GM18519 (cell line): ENCODE measurements at regions not wholly inside any gene's neighbourhood (a gene's known extent, or its start where the extent isn't known, plus 50 kb on each side); places are given as distances from the start of the nearest gene placed in this dataset.
"Not testable (repeated sequence)": the region's sequence is repeated elsewhere in the genome, so short reads cannot be mapped to it uniquely, and the experiment has no call there.

Experiments
- ATAC-seq: cut with Tn5 transposase; IDR thresholded peaks from one replicate; pipeline ENCODE4 v1.9.1; 2021; ENCODE audit warnings: mild to moderate bottlenecking, moderate library complexity; ENCODE audit not compliant: unreplicated experiment, low FRiP score

GRCh38 chr12:105423237-105423636 is 92.7 kb downstream of the C12orf75 start:
- no peak for ATAC-seq

- ATAC-seq: no peak
Observed at GRCh38 chr12:105423921-105424320, 93.4 kb downstream of the C12orf75 start.

DNA sequence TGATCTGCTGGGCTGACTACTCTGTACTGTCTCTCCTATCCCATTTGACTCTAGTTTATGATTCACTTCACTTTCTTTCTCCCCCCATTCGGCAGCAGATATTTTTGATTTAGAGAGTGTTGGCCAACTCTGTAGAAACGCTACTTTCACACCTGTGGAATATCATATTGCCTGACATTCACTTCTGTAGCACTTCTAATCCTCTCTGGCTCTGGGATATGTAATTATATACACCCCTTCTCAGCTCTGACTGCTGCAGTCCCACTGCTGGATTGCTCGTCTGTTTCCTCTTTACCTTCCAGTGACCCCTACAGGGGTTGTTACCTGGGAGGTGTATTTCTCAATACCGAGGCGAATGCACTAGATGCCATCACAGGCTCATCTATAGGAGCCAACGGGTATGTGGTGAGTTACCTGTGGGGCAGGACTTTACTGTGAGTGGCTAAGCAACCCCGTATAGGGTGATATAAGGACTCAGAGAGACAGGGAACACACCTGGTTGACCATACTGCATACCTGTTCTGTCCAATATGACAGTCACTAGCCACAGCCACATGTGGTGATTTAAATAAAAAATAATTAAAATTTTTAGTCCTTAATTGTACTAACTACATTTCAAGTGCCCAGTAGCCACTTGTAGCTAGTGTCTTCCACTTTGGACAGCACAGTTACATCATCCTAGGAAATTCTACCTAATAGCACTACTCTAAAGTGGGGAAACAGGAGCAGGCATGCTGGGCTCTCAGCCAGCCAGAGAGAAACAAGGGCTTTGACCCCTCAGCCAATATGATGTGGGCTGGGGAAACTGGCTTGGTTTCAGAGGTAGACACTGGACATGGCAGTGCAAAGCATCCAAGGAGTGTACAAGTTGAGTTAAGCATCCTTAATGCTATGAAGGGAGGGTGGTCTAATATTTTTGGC is 95.0 kb downstream of the C12orf75 start:
- ATAC-seq: no peak

DNA sequence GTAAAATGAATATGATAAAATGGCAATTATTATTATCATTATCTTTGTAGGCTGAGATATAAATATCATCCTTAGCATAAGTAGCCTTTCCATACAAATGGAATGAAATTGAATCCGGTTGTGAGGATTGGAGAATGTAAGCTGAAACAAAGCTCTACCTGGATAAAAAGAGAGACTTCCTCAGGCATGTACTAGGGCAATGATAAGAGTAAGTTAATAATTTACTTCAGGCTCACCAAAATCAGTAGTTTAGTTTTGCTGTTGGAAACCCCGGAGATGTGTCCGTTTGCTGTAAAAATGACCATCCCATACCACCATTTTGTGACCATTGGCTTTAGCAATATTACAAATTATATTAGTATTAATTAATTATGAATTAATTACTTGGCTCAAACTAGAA is 96.3 kb downstream of the C12orf75 start:
- ATAC-seq: no peak

- ATAC-seq: no peak
Observed at GRCh38 chr12:105427883-105428282, 97.4 kb downstream of the C12orf75 start.

DNA sequence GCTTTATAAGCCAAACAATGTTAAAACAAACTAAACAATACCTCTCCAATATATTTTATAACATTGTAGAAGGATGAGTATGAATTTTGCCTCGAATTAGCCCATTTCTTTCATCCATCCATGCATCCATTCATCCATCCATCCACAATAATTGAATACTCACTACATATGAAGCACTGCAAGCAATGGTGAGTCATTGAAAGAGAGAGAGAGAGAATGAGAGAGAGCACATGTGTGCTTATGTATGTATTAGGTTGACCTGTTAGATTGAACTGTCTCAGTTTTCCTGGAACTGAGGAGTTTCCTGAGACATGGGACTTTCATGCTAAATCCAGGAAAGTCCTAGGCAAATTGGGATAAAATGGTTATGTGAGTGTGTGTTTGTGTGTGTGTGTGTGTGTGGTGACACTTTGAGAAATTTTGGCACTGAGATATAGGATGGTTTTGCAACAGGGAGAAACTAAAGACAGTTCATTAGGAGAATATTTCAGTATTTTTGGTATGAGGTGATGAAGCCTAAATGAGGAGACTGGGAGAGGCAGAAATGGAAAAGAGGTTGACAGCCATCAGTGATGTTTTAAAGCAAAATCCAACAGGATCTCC is 98.4 kb downstream of the C12orf75 start:
- no peak for ATAC-seq

DNA sequence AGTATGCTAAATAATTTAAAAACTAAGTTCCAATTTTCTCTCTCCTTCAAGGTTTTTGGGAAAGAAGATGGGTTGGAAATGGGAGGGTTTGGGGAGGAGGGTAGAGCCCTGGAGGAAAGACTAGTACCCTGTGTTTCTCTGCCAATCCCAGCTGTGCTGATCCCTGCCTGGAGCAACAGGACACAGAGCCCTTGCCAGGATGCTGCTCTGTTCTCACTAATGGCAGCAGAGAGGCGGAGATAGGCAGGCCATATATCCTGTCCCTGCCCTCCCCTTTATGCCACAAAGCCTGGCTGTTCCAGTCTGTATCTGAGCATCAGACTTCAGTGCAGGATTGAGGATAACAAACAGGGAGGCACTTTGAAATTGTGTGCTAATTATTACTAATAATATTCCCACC is 99.0 kb downstream of the C12orf75 start:
- no peak for ATAC-seq

DNA sequence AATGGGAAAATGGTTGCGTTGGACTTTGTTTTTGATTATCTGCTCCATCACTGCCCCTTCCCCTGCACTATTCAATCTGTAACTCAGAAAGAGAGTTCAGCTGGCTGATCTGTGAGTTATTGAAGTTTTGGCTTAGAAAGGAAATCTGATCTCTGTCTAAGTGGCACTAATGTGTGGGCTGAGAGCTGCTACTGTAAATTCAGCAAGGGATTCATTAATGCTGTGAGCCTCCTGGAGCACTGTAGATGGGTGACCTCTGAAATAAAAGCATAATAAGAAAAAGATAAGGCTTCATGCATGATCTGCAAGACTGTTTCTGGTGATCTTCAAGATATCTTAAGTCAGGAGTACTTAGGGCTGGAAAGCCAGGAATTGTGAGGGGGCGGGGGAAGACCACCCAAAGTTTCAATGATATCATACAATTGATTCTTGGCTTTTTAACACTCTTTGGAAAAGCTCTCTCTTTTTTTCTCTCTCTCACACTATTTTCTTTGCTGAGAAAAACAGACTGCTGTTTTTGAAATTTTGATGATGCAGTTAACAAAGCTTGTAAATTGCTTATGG is 101.1 kb downstream of the C12orf75 start:
- ATAC-seq: no peak

- no peak for ATAC-seq
Observed at GRCh38 chr12:105433804-105434203, 103.3 kb downstream of the C12orf75 start.

DNA sequence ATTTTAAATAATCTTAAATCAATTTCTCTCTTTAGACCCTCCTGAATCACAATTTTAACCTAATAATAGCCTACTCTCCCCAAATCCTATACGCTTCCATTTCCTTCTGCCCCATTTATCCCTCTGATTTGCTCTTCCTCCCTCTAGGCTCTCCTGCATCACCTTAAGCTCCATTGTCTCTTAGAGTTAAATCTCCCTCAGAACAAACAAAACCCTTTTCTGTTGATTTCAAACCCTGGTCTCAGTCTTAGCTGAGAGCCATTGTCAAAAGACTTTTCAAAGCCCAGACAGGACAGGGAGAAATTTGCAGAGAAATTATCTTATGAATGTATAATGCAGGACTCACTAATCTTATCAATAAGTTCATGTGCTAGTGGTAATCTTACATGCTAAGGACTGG is 106.1 kb downstream of the C12orf75 start:
- ATAC-seq: no peak

GRCh38 chr12:105440037-105440664 is 109.7 kb downstream of the C12orf75 start:
- no peak for ATAC-seq

DNA sequence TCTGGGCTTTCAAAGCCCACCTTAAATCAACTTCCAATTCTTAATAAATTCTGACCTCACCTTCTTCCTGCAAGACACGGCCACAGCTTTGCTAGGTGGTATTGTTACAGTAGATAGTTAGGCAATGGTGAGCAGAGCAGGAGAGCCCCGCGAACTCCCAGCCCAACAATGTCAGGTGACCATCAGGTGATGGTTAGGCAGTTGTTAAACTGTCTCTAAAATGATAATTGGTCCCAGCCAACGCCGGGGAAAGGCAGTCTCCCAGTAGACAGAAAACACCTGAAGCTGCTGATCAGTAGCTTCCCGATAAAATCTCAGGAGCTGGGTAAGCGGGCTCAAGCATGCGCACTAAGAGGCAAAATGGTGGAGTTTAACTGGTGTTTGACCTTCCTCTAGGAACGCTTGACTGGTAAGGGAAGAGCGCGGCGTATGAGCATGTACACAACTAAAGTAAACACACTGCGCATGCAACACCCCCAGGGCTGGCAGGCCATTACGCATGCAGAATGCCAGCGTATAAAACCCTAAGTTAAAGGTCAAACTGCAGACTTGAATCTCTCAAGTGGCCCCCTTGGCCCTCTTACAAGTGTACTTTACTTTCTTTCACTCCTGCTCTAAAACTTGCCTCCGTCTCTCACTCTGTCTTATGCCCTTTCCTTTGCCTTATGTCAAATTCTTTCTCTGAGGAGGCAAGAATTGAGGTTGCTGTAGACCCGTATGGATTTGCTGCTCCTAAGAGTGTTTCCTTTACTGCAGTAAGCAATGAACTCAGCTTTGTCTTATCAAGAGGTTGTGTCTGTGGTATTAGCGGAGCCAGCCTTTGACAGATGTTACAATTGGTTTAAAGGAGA is 113.5 kb downstream of the C12orf75 start:
- ATAC-seq: no peak

DNA sequence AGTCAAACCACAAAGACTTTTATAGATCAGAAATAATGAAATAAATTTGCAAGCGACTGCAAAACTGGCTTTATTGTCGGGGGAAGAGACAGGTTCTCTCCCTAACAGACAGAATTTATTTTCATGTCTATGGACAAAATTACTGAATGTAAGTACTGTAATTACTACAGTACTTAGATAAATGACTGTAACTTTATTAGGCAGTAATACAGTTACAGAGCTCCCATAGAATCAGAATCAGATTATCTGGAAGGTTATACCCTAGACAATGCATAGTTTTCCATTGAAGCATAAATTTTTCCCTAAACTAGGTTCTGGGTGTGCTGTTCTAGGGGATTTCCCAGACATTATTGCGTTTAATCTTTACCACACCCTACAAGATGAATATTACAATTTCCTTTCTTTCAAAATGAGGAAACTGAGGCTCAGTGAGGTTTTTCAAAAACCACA is 114.2 kb downstream of the C12orf75 start:
- ATAC-seq: no peak

- ATAC-seq: no peak
Observed at GRCh38 chr12:105445249-105445648, 114.8 kb downstream of the C12orf75 start.

GRCh38 chr12:105445649-105446048 is 115.2 kb downstream of the C12orf75 start:
- no peak for ATAC-seq

DNA sequence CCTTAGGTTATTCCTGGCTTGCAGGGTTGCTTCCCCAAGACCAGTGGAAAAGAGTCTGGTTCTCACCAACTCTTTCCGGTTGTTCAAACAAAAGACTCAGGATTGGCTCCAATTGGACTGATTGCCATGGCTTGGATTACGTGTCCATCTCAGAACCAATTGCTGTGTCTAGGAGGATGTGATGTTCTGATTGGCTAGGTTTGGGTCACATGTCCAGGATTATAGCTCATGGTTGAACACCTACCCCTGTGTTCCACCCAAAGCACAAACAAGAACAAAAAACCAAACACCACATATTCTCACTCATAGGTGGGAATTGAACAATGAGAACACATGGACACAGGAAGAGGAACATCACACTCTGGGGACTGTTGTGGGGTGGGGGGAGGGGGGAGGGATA is 116.0 kb downstream of the C12orf75 start:
- ATAC-seq: not testable (repeated sequence)

DNA sequence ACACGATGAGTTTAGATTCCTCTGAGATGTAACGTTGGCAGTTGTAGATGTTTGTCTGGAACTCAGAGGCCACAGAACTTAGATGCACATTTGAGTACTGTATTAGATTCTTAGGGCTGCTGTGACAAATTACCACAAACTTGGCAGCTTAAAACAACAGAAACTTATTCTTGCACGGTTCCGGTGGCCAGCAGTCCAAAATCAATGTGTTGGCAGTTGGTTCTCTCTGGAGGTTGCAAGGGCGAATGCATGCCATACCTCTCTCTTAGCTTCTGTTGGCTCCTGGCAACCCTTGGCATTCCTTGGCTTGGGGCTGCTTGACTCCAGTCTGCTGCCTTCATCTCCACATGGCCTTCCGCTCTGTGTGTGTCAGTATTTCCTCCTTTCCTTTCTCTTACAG is 118.9 kb downstream of the C12orf75 start:
- ATAC-seq: no peak

DNA sequence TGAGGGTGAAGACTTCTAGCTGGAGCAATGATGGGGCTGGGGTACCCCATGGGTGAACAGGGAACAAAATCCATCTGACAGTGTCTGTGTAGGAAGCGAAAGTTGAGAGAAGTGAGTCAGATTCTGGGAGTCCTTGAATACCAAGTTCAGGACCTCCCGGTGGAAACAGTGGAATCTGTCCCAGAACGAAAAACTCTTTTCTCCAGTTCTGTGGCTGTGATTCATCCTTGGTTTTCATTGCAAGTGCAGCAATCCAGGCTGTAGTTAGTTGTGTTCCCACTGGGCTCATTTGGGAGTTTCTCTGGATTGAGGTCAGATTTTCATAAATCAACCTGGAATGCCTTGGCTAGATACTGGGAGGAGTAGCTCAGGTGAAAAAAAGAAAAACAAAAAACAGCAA is 120.7 kb downstream of the C12orf75 start:
- no peak for ATAC-seq

GRCh38 chr12:105451798-105452197 is 121.3 kb downstream of the C12orf75 start:
- no peak for ATAC-seq

DNA sequence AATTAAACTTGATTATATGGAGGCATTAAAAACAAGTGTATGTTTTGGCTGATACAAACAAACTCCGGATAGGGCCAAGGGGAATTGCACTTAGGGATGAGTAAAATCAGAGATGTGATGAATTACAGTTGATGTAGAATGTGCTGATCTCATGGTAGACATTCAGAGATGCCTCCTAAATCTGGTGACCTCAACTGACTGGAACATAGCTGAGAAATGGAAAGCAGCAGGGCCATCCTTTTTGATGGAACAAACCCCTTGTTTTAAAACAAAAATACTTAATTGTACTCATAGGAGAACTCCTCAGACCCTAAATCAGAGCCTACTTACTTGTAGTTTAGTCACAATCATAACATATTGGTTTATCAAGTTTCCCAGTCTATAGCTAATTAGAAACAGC is 122.8 kb downstream of the C12orf75 start:
- no peak for ATAC-seq
